ENCODE measurements at regions not wholly inside any gene's neighbourhood (a gene's known extent, or its start where the extent isn't known, plus 50 kb on each side); places are given as distances from the start of the nearest gene placed in this dataset.

- no peaks in the 10 kb centered on the region for H3K4me1 ChIP-seq (ENCODE audit: control insufficient read depth, extremely low read depth, insufficient read depth, low read length)
- no peak for FAIRE-seq
- ChIA-PET POLR2A (no interaction called here), CTCF (interaction anchor here (1.8 kb wide), 1 partner anchor 595 kb away, joined by 7 read pairs; no protein-coding TSS in a partner anchor)
- H2AFZ ChIP-seq (ENCODE audit: low read depth, low read length): no peak overlapping the region
- TF ChIP-seq POLR2A (IDR thresholded peaks at IDR 0.05; ENCODE audit: low read depth, low read length) (no peak), JUN (IDR thresholded peaks at IDR 0.05; ENCODE audit: borderline replicate concordance, insufficient read depth, insufficient read length, low read depth) (no peak), EZH2 (IDR thresholded peaks at IDR 0.05; ENCODE audit: borderline replicate concordance, low read depth, low read length, severe bottlenecking) (no peak), CTCF (IDR thresholded peaks at IDR 0.05; ENCODE audit: extremely low read depth in 1 of 2, insufficient read depth in 1 of 2, low read depth in 1 of 2, low read length in 2 of 2) (no peak), MAX (IDR thresholded peaks at IDR 0.05; ENCODE audit: insufficient read depth, insufficient read length) (no peak), POLR2AphosphoS5 (IDR thresholded peaks at IDR 0.05; ENCODE audit: insufficient read depth, low read depth, low read length) (no peak), MYC (IDR thresholded peaks at IDR 0.05; ENCODE audit: low read depth, low read length) (no peak), GATA2 (IDR thresholded peaks at IDR 0.05; ENCODE audit: insufficient read depth, insufficient read length, low read depth, low read length) (no peak), FOS (IDR thresholded peaks at IDR 0.05; ENCODE audit: borderline replicate concordance, insufficient read depth, low read length) (no peak)
- H3K9me3 ChIP-seq (replicated peaks; ENCODE audit: control insufficient read depth, insufficient read depth, low read length): no peaks in the 10 kb centered on the region
- H3K27me3 ChIP-seq (ENCODE audit: control insufficient read depth in 2 of 2, insufficient read depth in 2 of 2, low read length in 2 of 2): peaks cover 4 to 8% of the 10 kb centered on the region in 2 experiments
- H3K27ac ChIP-seq (ENCODE audit: insufficient read depth, low read depth, low read length): no peak overlapping the region
- no peak for DNase-seq (ENCODE audit: low read depth, low spot score)
- no TSS peak for BruUV-seq (replicated peaks)
- no peak overlapping the region for H3K9ac ChIP-seq (replicated peaks; ENCODE audit: extremely low read depth, insufficient read depth, low read length)
- dilution Hi-C loops (cut with MboI; ENCODE audit: extremely low pct_ligation_motif_present, low sequenced_read_pairs): no loop called here
- no peak overlapping the region for H3K4me3 ChIP-seq (replicated peaks in 1 of 3; ENCODE audit: insufficient read depth in 1 of 3, low read depth in 1 of 3, low read length in 3 of 3)
- no peaks in the 10 kb centered on the region for H3K36me3 ChIP-seq (ENCODE audit: control insufficient read depth in 2 of 2, extremely low read depth in 1 of 2, insufficient read depth in 2 of 2, low read length in 2 of 2)
- H3K79me2 ChIP-seq (ENCODE audit: control insufficient read depth, insufficient read depth, low read length): no peaks in the 10 kb centered on the region
- H4K20me1 ChIP-seq (replicated peaks; ENCODE audit: control insufficient read depth, extremely low read depth, insufficient read depth, low read length): no peaks in the 10 kb centered on the region
- intact Hi-C loops (cut with micrococcal nuclease): no loop called here
- H3K4me2 ChIP-seq (ENCODE audit: insufficient read depth, low read length): no peak overlapping the region
- no peaks in the 10 kb centered on the region for H3K9me1 ChIP-seq (replicated peaks; ENCODE audit: control insufficient read depth, extremely low read depth, insufficient read depth, low read length)
These were observed 186.0 kb upstream of the WDFY3 start for GRCh38 chr4:85152480-85152879.
